Fibroblast of villous mesenchyme (primary cell): ENCODE measurements at regions not wholly inside any gene's neighbourhood (a gene's known extent, or its start where the extent isn't known, plus 50 kb on each side); places are given as distances from the start of the nearest gene placed in this dataset.

Experiments used
- DNase-seq: peaks from one replicate; pipeline ENCODE4 v3.0.0-alpha.2; 2010; ENCODE audit warnings: low read depth
- H3K4me3 ChIP-seq: 2 replicates; pipeline ENCODE4 v1.5.1; 2011; ENCODE audit warnings: low read depth, mild to moderate bottlenecking, low read length
- TF ChIP-seq, protein P1 (sequence below): IDR thresholded peaks from 2 replicates; pipeline ENCODE4 v1.5.1; 2012; ENCODE audit warnings: low read depth, mild to moderate bottlenecking, low read length; ENCODE audit not compliant: insufficient read depth

DNA sequence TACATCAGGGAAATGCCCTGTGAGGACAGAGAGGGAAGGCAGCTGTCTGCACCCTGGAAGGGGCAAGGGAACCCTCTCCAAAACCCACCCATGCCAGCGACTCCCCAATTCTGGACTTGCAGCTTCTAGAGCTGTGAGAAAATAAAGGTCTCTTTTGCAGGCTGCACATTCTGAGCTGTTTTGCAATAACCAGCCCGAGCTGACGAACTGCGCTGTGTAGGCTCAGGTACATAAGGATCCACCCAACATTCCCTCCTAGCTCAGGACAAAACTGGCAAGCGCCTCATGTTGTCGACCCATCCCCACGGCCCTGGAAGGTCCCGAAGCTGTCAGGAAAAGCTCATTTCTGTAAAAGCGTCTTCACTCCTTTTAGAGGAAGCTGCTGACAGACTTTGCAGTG, 271.8 kb downstream of the CRLF2 start:
- H3K4me3 ChIP-seq, result no peak overlapping the region
- TF ChIP-seq, protein P1, sequence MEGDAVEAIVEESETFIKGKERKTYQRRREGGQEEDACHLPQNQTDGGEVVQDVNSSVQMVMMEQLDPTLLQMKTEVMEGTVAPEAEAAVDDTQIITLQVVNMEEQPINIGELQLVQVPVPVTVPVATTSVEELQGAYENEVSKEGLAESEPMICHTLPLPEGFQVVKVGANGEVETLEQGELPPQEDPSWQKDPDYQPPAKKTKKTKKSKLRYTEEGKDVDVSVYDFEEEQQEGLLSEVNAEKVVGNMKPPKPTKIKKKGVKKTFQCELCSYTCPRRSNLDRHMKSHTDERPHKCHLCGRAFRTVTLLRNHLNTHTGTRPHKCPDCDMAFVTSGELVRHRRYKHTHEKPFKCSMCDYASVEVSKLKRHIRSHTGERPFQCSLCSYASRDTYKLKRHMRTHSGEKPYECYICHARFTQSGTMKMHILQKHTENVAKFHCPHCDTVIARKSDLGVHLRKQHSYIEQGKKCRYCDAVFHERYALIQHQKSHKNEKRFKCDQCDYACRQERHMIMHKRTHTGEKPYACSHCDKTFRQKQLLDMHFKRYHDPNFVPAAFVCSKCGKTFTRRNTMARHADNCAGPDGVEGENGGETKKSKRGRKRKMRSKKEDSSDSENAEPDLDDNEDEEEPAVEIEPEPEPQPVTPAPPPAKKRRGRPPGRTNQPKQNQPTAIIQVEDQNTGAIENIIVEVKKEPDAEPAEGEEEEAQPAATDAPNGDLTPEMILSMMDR, result no peak
- no peak for DNase-seq

DNA sequence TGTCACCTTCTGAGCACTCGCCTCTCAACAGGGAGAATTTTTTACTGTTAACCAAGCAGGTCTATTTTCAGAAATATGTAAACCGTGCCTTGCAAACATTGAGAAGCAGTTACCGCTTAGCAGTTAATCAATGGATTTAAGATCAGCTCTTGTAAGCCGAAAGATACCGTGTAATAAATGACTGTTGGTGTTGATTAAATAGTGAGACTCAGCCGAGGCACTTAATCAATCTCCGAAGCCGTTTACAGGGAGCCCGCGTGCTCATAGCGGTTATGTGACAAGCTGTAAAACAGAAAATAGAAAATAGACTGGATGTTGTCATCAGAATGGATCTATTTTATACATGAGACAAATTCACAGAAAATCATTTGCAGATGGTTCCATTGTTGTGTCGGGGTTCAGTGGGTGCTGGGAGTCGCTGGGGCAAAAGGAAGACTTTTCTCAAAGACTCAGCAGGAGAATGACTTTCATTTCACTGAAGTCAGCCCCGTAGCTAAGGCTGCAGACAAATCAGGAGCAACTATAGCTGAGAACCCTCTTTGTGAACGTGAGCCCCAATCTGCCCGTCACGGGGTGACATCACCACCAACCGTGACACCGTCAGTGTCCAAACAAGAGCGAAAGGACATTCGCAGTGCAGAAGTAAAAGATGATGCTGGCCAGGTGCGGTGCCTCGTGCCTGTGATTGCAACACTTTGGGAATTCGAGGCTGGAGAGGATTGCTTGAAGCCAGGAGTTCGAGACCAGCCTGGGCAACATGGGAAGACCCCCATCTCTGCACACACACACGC, 275.3 kb downstream of the CRLF2 start:
- no peak overlapping the region for H3K4me3 ChIP-seq
- TF ChIP-seq, protein P1, result no peak
- DNase-seq, result no peak

DNA sequence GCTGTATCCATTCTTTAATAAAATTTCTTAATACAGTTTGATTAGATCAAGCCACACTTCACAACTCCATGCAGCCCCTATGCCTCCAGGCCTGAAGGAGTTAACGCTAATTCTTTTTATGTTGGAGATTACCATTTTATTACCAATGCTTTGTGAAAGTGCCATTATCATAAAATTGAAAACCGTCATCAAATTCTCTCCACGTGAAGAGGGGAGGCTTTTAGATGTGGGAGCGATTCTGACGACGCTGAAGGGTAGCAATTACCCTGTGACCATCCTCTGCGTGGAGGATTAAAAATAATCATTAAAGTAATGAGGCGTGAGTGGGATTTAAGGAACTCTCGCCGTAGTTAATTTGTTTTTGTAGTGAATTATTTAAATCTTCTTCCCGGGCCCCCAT, 278.8 kb downstream of the CRLF2 start:
- TF ChIP-seq, protein P1, result no peak
- no peak for DNase-seq
- H3K4me3 ChIP-seq, result no peak overlapping the region

DNA sequence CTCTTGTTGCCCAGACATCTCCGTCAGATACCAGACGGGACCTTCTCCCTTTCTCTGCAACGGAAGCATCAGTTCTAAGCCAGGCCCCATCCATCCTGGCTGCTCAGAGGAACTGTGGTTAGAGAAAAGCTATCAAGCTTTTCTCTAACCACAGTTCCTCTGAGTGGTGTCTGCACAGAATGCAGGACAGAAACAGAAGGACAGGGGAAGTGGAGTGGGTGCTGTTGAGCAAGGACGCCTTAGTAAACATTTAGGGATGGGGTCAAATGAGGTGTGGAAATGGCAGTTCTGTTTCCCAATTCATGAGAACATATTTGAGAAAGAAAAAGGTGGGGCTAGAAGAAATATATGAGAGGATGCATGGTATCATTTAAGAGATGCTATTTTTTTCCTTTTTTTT, 283.8 kb downstream of the CRLF2 start:
- H3K4me3 ChIP-seq, result no peak overlapping the region
- TF ChIP-seq, protein P1, result no peak
- DNase-seq, result no peak

DNA sequence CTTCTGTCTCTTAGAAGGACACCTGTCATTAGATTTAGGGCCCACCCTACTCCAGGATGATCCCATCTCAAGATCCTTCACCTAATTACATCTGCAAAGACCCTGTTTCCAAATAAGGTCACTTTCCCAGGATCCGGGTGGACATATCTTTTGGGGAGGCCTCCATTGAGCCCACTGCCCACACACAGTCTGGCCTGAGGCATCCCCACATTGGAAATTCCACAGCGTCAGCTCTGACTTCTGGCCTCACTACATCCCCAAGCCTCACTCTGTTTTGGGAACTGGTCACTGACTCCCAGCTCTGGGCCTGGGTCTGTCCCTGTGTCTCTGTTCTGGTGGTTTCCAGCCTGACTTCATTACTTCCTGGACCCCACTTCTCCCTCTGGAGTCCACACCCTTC, 285.5 kb downstream of the CRLF2 start:
- no peak for DNase-seq
- TF ChIP-seq, protein P1, result no peak
- no peak overlapping the region for H3K4me3 ChIP-seq

DNA sequence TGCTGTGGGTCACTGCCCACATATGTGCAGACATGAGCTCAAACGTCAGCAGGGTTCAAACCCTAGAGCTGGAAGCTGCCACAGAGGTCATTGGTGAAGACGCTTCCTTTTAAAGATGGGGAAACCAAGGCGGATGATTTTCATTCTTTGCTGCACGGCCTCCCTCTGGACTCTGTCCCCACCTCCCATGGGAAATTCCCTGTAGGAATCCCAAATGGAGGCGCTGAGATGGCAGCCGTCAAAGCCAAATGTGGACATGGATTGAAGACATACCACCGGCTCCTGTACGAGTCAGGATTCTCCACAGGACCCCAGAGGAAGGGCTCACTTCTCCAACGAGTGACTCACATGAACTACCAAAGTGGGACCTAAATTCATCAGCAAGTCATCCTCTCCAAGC, 286.4 kb downstream of the CRLF2 start:
- DNase-seq, result no peak
- TF ChIP-seq, protein P1, result no peak
- H3K4me3 ChIP-seq, result no peak overlapping the region

DNA sequence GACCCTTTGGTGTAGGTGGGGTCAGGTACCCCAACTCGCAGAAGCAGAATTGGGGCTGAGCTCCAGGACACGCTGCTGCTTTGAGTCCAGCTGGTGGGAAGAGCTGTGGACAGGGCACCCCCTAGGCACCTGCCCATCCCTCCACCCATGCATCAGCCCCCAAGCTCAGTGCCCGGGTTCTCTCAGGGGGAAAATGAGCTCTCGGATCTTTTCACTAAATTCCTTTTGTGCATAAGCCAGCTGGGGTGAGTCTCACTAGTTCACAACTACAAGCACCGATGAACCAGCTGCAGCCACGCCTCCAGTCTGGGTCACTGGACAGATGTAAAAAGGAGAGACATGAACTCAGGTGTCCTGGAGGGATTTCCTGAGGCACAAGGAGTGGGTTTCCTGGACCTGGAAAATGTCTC, 286.8 kb downstream of the CRLF2 start:
- no peak for DNase-seq
- TF ChIP-seq, protein P1, result no peak
- H3K4me3 ChIP-seq, result no peak overlapping the region
